GM19468 (cell line): ENCODE measurements at regions not wholly inside any gene's neighbourhood (a gene's known extent, or its start where the extent isn't known, plus 50 kb on each side); places are given as distances from the start of the nearest gene placed in this dataset.
"Not testable (repeated sequence)": the region's sequence is repeated elsewhere in the genome, so short reads cannot be mapped to it uniquely, and the experiment has no call there.

Experiments used
- ATAC-seq: cut with Tn5 transposase; IDR thresholded peaks from one replicate; pipeline ENCODE4 v1.9.1; 2021; ENCODE audit warnings: mild to moderate bottlenecking, moderate library complexity, moderate number of reproducible peaks; ENCODE audit not compliant: unreplicated experiment; ENCODE audit errors: extremely low read depth

DNA sequence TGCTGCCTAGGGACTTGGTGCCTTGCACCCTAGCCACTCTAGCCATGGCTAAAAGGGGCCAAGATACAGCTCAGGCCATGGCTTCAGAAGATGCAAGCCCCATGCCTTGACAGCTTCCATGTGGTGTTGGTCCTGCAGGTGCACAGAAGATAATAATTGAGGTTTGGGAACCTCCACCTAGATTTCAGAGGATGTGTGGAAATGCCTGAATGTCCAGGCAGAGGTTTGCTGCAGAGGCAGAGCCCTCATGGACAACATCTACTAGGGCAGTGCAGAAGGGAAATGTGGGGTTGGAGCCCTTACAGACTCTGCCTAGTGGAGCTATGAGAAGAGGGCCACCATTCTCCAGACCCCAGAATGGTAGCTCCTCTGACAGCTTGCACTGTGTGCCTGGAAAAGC, 118.7 kb downstream of the APIP start:
- ATAC-seq = not testable (repeated sequence)

DNA sequence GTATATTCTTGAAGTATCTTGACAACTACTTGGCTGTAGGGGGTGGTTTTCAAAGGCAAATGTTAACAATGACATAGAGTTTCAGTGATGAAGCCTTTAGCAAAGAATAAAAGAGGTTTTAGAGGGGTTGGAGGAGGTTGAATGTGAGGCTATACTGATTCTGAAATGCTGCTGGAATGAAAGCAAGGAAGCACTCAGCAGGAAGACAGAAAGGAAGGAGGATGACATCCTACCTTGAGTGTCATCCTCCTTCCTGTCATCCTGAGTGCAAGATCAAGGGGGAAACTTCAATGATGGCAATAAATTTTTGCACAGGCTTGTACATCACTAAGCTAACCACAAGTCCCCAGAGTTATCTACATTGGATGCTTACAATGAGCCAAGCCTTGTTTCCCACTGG, 120.5 kb downstream of the APIP start:
- no peak for ATAC-seq

DNA sequence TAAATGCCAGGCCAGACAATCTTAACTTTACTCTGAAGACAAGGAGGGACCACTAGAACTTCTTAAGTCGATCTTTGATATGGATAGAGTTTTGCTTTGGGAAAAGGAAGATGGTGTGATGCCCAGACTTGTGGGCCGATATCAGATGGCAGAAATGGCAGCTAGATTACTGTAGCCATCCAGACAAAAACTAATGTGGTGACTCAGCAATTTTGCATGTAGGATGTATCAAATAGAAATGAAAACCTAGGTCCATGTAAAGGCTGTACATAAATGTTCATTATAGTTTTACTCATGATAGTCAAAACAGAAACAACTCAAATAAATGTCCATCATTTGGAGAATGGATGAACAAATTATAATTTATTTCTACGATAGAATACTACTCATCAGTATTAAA, 121.5 kb downstream of the APIP start:
- no peak for ATAC-seq

DNA sequence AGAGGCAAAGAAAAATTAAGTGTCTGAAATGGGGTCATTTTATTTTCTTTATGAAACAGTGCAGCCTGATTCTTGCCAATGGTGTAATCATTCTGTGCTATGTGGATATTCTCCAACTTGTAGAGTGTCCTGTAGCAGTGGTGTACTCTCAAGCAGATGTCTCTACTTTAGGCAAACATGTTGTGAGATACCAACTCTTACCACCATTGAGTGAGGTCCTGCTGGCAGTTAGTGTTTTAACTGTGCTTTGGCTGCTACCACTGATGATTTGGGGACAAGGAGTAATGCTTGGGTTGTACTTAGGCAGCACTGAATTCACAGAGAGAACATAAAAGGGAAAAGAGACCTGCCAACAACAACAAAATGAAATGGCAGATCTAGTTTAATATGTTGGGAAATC, 122.5 kb downstream of the APIP start:
- ATAC-seq = no peak

DNA sequence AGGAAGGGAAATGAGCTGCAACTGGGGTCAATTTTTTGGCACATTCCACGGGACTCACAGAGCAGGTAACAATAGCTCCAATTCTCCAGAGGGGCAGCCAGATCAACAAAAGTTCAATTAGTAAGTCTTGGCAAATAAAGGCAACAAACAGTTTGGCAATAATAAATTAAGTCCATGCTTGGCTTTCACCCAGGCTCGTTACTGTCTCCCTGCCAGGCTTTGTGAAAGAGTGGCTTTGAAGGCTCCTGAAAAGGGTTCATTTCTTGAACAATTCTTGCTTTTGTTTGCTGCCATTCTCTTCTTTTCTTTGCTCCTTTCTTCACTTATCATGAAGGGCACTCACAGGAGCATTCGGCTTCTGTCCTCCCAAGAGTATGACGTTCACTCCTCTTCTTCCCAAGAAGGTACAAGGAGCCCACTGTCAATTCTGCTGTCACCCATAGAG, 123.3 kb downstream of the APIP start:
- ATAC-seq = no peak

DNA sequence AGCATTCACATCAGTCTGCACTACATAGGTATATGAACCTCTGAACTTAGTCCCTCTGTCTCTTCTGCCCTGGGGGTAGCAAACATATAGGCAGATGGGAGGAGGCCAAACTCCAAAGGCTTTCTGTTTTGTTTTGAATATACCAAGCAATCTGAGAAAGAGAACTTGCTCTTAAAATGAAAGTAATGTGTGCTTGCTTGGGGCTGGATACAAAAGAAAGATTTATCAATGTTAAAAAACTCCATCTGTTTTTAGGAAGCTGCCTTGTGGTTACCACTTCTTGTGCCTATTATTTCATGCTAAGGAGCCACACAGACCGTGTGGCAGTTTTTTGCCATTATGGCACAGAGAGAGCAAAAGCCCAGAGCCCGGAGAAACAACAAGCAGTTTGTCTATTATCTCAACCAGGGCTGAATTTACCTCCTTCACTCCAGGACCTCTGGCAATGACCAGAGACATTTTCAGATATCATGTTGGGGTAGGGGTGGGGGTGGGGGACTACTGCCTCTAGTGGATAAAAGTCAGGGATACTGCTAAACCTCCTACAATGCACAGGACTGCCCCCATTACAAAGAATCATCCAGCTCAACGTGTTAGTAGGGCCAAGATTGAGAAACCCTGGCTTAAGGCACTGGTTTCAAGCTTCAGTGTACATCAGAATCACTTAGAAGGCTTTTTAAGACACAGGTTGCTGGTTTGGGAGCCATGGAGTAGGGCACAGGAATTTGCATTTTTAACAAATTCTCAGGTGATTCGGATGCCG, 124.2 kb downstream of the APIP start:
- no peak for ATAC-seq

DNA sequence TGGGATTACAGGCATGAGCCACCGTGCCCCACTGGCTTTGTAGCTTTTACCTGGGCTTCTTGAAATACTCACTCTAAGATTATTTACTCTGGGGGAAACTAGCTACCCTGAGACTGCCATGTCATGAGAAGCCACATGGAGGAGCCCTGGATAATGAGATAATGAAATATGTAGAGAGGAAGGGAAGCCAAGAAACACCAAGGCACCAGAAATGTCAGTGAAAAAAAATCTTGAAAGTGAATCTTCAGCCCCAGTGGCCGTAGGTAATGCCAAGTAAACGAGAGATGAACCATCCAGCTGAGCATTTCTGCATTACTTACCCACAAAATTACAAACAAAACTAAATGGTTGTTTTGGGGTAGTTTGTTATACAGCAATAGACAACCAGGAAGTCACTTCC, 125.6 kb downstream of the APIP start:
- ATAC-seq = no peak

DNA sequence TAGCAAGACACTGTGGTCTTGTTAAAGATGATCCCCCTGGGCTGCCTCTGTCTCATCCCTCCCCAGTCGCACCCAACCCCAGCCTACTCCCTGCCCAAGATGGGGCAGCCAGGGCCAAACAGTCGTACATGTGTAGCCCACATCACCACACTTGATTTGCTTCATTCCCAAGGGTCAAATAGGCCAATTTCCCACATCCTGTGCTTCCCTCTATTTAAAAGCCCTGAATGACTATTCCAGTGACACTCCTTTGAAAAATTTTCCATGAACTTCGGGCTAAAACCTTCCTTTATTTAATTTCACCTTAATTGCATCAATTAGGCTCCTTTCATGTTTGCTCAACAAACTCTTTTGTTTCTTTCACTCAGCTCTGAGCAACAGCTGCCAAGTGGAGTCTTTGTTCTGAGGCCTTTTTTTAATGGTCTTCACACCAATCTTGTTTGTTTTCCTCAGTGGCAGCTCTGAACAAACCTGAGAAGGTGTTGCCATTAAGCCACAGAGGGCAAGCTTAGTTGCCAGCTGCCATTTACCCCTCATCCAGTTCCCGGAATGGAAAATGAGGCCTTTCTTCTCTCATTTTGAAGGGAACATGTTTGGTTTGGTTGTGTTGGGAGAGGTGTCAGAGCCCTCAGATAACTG, 126.9 kb downstream of the APIP start:
- ATAC-seq = no peak

DNA sequence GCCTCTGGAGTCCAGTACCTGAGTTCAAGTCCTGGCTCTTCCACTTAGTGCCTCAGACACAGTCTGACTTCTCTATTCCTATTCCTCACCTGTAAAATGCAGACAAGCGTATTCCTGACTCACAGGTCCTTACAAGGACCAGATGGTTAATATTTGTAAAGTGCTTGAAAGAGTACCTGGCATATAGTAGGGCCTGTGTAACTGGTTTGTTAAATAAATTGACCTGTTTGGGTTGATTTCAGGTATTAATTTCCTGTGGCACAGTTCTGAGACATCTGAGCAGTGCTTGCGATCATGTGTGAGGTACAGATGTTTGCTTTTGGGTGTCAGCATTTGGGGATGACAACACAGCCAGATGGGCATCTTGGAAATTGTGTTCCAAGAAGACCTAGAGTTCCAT, 127.5 kb downstream of the APIP start:
- no peak for ATAC-seq

DNA sequence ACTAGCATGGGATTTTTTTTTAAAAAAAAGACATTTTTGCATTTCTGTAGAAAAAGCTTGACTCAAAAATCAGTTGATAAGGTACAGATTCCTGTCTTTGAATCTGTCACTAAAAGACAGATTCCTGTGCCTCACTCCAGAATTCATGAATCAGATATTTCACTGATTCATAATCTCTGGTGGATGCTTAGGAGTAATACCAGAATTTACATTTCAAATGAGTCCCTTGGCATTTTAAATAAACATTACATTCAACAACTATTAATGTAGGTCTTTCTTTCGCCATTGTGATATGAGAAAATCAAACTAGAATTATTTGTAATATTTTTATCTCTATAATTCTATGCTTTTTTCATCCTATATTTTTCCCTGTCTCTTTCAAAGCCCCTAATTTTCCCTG, 128.3 kb downstream of the APIP start:
- no peak for ATAC-seq

DNA sequence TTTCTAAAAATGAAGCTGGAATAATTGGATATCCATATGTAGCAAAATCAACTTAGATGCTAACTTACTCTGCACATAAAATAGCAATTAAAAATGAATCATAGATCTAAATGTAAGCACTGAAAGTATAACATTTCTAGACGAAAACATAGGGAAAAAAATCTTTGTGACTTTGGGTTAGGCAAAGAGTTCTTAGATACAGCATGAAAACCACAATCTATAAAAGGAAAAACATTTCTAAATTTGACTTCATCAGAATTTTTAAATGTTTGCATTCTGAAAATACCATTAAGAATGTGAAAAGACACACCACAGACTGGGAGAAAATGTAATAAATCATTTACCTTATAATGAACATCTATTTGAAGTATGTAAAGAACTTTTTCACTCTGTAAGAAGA, 128.8 kb downstream of the APIP start:
- ATAC-seq = no peak

DNA sequence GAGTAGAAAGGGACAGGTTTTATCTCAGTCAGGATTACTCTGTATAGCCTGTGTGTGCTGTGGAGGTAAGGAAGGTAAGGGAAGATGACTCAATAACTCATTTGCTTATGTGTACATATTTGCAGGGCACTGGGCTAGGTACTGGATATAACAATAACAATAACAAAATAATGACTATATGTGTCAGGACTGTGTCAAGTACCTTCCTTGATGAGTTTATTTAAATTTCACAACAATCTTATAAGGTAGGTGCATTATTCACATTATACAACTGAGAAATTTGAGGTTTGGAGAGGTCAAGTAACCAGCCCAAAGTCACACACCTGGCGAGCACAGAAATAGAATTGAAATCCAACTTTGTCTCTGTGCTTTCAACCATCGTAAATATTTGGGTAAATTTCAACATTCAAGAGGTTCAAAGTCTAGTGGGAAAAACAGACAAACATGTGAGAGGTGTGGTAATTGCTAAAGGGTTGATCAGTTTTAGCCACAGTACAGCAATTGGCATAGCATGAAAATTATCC, 131.8 kb downstream of the APIP start:
- ATAC-seq = no peak

DNA sequence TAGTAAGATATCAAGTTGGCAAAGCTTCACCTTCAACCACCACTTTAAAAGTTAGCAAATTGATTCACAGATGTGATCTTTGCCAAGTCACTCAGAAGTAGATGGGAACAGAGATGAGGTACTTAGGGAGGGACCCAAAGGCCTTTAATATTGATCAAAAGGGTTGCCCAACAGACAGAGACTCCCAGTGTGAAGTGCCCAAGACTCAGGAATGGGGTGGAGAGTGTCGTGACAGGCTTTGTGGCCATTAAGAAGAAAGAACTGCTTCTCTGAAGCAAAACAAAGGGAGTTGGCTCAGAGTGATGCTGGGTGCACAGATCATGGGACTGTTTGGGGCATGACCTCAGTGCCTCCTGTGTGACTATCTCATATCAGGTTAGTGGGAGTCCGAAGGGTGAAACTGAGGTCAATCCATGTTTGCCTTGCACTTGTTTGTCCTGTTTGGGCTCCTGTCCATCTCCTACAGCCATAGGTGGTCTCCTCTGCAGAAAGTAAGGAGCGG, 132.3 kb downstream of the APIP start:
- no peak for ATAC-seq

DNA sequence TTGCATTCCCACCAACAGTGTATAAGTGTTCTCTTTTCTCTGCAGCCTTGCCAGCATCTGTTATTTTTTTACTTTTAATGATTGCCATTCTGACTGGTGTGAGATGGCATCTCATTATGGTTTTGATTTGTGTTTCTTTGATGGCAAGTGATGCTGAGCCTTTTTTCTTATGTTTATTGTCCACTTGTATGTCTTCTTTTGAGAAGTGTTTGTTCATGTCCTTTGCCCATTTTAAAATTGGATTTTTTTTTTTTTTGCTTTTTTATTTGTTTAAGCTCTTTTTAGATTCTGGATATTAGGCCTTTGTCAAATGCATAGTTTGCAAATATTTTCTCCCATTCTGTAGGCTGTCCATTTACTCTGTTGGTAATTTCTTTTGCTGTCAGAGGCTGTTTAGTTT, 134.4 kb downstream of the APIP start:
- ATAC-seq = not testable (repeated sequence)

DNA sequence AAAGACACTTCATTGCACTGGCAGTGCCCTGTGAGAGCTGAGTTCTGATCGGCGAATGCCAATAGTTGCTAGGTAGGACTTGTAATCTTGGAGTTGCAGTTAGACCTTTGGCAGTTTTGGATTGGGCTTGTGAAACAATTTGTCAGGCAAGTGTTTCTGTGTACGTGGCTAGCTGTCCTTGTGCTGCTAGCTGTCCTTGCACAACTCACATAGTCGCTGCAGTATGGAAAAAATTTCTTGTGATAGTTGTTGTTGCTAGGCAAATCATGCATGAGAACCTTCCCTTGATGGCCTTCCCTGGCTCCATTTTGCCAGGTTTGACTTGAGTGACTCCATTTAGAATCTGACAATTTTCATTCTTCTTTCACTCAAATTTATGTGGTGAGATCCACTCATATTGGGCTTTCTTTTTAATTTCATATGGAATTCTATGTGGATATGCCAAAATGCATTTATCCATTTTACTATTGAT, 140.7 kb downstream of the APIP start:
- ATAC-seq = no peak

DNA sequence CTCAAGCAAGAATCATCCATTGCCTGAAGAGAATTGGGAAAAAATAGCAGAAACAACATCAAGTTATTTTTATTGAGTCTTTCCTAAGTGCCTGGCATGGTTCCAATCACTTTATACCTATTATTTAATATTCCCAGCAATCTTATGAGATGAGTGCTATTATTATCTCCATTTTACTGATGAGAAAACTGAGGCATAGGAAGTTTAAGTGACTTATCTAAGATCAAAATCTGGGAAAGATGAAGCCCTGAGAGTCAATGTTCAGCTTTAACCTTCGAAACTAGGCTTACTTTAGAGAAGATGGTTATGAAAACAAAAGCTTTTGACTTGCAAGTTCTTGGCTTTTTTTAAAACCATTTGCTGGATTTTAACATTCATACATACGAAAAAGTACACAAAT, 141.6 kb downstream of the APIP start:
- ATAC-seq = no peak

DNA sequence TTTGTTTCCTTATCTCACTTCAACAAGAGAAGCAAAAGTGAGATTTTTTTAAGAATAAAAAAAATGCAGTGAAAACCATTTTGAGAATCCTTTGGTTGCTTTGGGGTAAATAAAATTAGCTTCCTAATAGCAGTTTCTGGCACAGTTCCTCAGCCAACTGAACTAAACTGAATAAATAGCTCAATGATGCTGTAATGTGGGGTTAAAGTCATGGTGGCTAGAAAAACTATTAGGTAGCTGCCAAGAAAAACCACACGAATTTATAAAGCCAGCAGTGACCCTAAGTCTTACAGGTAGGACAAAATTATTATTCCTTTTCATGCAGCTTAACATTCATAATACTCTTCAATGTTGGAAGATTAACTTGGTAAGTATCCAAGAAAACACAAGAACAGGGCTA, 142.4 kb downstream of the APIP start:
- ATAC-seq = no peak

DNA sequence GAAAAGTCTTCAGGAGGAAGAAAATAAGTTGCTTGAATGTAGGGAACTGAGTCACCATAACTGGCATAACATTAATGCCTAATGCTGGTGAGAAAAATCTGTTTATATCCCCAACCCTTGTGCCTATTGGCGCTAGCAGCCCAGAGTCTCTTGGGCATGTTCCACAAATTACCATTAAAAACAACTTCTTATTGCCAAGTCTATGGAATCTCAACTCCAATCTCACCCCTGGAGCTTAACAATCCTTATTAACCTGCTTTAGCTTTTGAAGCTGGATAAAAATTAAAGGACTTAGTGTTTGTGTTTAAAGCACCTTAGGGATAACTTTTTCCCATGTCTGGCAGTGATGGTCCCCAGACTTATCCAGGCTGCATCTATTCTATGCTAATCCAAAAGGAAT, 143.0 kb downstream of the APIP start:
- ATAC-seq = no peak

DNA sequence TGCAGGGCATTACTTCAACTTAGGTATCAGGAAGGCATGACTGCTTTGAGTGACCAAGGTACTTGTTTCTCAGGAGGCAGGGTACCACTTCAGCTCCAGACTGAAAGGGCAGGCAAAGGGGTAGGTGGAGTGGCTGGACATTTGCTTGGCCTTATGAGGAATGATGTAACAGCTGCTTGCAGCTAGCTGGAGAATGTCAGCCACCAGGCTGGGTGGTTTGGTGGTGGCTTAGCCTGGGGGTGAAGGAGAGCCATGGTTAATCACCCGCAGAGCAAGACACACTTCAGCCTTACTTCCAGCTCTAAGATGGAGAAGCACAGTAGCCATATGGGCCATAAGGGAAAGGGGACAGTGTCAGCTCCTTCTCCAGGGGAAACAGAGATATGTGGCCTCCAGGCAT, 146.1 kb downstream of the APIP start:
- ATAC-seq = no peak

DNA sequence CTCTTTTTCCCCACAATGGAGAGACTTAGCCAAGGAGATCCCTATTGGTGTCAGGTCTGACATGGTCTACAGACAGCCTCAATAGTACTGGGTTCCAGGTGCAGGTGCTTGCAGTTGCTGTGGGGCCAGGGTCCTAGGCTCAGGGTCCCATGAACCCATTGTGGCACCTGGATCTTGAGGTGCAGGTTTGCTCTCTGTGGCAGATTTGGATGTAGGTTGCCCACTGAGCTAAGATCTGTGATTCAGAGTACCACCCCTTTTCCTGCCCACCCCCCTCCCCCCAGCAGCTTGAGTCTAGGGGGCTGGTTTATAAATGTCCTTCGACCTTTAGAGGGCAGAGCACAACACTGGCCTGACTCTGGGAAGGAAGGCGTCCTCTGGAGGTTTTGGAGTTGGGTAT, 147.0 kb downstream of the APIP start:
- ATAC-seq = no peak

DNA sequence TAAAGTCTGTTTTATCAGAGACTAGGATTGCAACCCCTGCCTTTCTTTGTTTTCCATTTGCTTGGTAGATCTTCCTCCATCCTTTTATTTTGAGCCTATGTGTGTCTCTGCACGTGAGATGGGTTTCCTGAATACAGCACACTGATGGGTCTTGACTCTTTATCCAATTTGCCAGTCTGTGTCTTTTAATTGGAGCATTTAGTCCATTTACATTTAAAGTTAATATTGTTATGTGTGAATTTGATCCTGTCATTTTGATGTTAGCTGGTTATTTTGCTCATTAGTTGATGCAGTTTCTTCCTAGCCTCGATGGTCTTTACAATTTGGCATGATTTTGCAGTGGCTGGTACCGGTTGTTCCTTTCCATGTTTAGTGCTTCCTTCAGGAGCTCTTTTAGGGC, 141.7 kb downstream of the EHF start:
- not testable (repeated sequence) for ATAC-seq
